DMS153 (cell line): ENCODE measurements at regions not wholly inside any gene's neighbourhood (a gene's known extent, or its start where the extent isn't known, plus 50 kb on each side); places are given as distances from the start of the nearest gene placed in this dataset.
"Not testable (repeated sequence)": the region's sequence is repeated elsewhere in the genome, so short reads cannot be mapped to it uniquely, and the experiment has no call there.

Source experiments
- DNase-seq: peaks from one replicate; lab custom pipeline; 2025; lab: John Stamatoyannopoulos, UW

- DNase-seq: no peak
These were observed 64.3 kb upstream of the PTCH1 start for GRCh38 chr9:95580812-95581761.

DNA sequence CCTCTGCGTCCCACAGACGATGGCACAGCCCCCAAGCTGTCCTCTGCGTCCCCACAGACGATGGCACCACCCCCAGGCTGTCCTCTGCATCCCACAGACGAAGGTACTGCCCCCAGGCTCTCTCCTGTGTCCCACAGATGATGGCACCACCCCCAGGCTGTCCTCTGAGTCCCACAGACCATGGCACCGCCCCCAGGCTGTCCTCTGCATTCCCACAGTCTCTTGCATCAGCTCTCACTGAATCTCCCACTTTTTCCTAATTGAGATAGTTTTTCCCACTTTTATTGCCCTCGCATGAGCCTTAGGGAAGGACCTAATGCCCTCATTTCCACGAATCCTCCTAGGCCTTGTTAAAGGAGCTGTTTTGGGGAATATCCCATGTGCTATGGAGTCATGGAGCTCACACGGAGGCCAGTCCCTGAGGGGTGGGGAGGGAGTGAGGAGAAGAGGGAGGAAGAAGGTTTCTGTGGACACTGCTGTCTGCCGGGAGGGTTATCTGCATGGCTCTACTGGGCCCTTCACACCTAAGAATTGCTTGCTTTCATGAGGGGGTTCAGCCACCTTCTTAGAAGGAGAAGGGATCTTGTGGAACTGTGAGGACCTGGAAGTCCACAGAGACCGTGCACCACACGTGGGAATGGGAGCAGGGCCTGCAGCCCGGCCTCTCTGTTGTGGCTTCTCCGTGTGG lies 58.2 kb upstream of the PTCH1 start:
- no peak for DNase-seq

- no peak for DNase-seq
These were observed 57.4 kb upstream of the PTCH1 start for GRCh38 chr9:95574176-95574575.

DNA sequence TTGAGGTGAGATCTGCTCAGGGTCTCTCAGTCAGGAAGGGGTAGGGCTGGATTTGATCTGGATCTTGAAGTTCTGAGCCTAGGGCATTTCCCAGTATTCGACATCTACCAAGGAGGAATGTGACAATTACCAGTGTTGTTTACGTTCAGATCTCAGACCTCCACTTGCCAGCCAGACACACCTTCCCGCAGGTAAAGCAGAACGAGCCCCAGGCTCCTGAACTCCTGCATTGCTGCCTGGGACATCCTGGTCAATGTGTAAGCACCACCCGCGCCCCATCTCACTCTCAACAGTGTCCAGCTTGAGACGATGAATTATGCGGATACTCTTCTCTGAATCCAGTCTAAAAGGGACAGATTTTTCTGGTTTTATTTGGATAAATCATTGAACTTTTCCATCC lies 56.7 kb upstream of the PTCH1 start:
- no peak for DNase-seq

- no peak for DNase-seq
These were observed 55.8 kb upstream of the PTCH1 start for GRCh38 chr9:95572381-95573151.

- DNase-seq: no peak
These were observed 53.9 kb upstream of the PTCH1 start for GRCh38 chr9:95570646-95571045.

DNA sequence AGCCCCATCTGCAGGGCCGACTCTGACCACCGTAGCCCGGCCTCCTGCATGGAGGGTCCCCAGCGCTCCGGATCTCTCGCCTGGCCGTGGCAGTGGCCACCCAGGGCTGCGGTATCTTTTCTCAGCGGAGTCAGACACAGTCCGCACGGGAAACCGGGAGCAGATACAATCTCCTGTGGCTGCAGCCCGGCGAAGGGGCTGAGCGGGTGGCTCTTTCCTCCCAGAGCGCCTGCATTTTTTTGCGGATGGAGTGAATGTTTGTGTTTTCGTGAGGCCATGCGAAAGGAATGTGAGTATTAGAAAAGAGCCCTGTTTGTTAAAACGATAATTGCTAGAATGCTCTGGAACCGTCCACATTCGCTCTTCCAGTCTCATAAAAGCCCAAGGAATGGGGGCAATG lies 53.4 kb upstream of the PTCH1 start:
- DNase-seq: no peak

- not testable (repeated sequence) for DNase-seq
These were observed 52.0 kb upstream of the PTCH1 start for GRCh38 chr9:95568735-95569134.
